Uterus (tissue), 2 donors: ENCODE measurements at regions not wholly inside any gene's neighbourhood (a gene's known extent, or its start where the extent isn't known, plus 50 kb on each side); places are given as distances from the start of the nearest gene placed in this dataset.
A peak's percentile ranks its signal among the peaks of the same experiment; 100 is the strongest.

ENCODE experiments used
- POLR2A ChIP-seq, 2 donors: fragments of 450-650 bp; IDR thresholded peaks; one replicate each; pipeline ENCODE4 v1.6.1; 2016; ENCODE audit warnings: antibody characterized with exemption in 2 of 2, mild to moderate bottlenecking in 1 of 2, moderate library complexity in 1 of 2
- TF ChIP-seq, protein P1 (sequence below), 4 experiments: fragments of 200-600 bp in 2 of 4; fragments of 450-650 bp in 2 of 4; sonication (generic) in 2 of 4; IDR thresholded peaks; one replicate each; pipeline ENCODE4 v1.5.1; 2016 to 2019; ENCODE audit warnings: antibody characterized with exemption in 4 of 4, mild to moderate bottlenecking in 2 of 4, moderate library complexity in 1 of 4

DNA sequence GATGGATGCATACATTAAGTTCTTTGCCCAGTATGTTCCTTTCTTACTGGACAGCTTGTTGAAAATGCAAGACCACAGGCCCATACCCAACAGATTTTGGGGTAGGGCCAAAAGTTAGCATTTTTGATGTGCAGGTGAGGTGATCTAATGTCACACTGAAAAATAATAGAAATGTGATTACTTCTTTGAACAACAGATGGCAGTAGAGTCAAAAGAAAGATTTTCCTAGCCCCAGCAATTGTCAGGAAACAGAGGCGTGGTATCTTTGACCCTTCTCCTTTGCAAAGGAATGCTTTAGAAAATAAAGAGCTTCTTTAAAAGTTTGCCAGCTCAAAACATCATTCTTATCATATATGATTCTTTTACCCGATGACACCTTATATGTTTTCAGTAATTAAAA, 343.6 kb upstream of the SYT4 start:
- TF ChIP-seq, protein P1, sequence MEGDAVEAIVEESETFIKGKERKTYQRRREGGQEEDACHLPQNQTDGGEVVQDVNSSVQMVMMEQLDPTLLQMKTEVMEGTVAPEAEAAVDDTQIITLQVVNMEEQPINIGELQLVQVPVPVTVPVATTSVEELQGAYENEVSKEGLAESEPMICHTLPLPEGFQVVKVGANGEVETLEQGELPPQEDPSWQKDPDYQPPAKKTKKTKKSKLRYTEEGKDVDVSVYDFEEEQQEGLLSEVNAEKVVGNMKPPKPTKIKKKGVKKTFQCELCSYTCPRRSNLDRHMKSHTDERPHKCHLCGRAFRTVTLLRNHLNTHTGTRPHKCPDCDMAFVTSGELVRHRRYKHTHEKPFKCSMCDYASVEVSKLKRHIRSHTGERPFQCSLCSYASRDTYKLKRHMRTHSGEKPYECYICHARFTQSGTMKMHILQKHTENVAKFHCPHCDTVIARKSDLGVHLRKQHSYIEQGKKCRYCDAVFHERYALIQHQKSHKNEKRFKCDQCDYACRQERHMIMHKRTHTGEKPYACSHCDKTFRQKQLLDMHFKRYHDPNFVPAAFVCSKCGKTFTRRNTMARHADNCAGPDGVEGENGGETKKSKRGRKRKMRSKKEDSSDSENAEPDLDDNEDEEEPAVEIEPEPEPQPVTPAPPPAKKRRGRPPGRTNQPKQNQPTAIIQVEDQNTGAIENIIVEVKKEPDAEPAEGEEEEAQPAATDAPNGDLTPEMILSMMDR (IDR thresholded peaks at IDR 0.05): peak; percentile 51 to 72 (median 58)
- no peak for TF ChIP-seq POLR2A (IDR thresholded peaks at IDR 0.05)
